HG02852 (cell line): ENCODE measurements at regions not wholly inside any gene's neighbourhood (a gene's known extent, or its start where the extent isn't known, plus 50 kb on each side); places are given as distances from the start of the nearest gene placed in this dataset.

ENCODE experiments used
- ATAC-seq: cut with Tn5 transposase; IDR thresholded peaks from one replicate; pipeline ENCODE4 v1.9.1; 2021; ENCODE audit warnings: mild to moderate bottlenecking, moderate library complexity; ENCODE audit not compliant: unreplicated experiment

DNA sequence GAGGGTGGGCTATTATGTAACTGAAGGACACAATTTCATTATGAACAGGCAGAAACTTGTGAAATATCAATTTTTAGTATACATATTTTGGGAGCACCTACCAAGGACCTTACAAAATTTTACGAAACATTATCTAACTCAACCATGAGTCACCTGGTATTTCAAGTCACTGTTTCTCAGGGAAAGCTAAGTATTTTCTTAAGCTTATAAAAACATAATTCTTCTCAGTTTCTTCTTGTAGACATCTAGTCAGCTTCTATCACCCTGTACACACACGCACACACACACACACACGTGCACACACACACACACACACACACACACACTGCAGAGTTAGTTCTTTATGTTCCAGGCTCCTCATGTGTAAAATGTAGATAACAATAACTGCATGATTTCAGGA lies 658.3 kb downstream of the TUSC7 start:
- ATAC-seq = no peak

GRCh38 chr3:117380631-117381030 lies 671.1 kb downstream of the TUSC7 start:
- ATAC-seq = no peak

GRCh38 chr3:117393119-117393518 lies 683.5 kb downstream of the TUSC7 start:
- no peak for ATAC-seq

GRCh38 chr3:117398141-117398899 lies 688.7 kb downstream of the TUSC7 start:
- ATAC-seq = no peak

DNA sequence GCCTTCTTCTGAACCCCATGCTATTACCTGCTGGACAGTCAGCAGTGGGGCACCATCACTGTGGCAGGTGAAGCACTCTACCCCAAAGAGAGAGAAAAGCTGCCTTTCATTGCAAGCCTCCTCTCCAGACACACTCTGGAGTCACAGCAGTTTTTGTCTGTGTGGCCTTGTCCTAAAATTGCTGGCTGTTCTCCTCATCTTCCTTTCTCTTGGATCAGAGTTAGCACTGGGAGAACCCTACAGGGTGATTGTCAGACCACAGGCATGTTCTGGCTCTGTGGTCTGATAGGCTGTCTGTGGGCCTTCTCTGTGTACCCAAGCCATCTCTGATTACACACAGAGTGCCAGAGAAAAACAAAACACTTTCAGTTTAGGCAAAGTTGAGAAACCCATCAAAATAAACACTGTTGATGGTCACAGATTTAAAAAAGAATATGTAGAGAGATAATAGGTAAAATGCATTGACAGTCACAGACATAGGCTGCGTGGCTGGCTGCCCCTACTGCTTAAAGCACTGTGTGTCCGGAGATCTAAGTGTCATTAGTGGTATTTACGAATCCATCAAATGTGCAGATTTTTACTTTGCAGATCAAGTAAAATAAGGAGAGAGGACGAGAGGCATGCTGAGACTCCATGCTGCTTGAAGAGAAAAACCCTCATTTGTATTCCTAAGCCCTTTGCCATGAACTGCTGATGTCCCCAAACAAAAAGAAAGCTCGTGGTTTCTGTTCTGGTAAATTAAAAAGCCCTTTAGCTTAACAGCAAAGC lies 689.9 kb downstream of the TUSC7 start:
- ATAC-seq = no peak

GRCh38 chr3:117400303-117400702 lies 690.7 kb downstream of the TUSC7 start:
- no peak for ATAC-seq

DNA sequence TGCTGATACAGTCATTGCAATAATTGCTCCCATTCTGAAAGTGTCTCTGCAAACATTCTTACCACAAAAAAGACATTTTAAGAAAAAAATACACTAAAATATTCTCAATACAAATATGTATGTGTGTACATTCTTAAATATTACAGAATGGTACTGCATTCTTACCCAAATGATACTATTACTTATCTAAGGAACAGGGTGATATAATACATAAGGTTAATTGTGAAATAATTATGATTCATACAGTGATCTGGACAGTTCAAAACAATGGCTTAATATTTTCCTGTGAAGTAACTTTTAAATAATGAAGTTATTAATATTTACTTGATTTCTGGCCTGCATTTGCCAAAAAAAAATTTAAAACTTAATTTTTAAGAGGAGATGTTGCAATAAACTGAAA lies 694.6 kb downstream of the TUSC7 start:
- no peak for ATAC-seq

DNA sequence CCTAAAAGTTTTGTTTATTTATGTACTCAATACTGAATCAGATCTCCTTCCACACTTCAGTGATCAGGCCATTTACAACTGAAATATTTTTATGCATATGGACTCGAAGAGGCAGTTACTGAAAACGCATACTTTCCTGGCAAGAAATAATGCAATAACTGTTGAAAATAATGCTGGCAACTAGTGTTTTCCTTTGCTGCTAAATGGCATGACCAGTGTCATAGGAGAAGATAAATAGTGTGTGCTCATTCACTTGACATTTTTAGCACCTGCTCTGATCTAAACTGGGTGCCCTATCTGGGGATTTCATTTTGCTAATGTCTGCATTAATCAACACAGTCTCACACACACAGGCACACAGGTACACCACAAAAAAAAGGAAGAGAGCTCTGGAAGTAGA lies 695.2 kb downstream of the TUSC7 start:
- ATAC-seq = no peak

- ATAC-seq = no peak
These were observed 695.8 kb downstream of the TUSC7 start for GRCh38 chr3:117405359-117405758.

GRCh38 chr3:117407317-117407716 lies 697.7 kb downstream of the TUSC7 start:
- ATAC-seq = peak; percentile 57

GRCh38 chr3:117408811-117409210 lies 699.2 kb downstream of the TUSC7 start:
- no peak for ATAC-seq

DNA sequence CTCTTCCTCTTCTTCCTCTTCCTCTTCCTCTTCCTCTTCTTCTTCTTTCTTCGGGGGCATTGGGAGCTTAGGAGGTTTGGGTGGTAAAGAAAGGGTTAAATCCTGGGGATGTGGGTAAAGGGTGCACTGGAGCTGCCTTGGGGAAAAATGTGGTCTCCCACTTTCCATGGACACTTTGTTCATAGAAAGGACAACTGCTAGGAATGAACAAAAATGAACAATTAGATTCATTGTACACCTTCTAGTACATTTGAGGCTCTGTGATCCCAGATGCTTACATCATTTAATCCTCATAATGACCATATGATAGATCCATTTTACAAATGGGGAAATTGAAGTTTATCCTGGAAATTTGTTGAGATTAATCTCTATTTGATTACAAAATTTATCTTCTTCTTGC lies 699.7 kb downstream of the TUSC7 start:
- ATAC-seq = no peak

DNA sequence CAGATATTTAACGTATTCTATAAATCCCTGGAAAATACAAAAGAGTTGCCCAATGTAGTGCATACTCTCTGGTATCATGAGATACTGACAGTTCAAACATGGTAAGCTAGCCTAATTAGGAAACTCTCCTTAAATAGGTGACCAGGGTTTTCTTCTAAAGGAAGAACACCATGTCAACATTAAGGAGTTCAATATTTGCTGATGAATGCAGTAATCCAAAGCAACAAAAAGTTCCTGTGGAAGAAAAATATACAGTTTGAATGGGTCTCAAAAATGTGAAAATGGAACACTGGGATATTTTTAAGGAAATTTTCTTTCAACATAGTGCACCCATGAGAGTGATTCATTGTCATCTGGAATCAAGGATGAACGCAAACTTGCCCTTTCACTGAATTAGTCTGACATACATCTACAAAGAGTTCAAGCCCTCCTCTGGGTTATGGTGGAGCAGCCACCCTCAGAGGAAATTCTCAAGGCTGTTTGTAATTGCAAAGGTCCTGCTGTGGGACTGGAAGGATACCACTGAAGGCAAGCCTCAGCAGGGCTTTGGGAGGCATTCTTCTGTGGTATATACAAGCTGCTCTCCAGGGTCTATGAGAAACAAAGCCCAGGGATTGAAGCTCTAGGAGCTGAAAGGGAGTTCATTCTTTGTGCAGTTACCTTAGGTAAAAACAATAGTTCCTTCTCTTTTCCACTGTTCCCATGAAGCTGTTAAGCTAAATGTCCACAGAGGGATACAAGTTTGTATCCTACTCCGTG lies 700.3 kb downstream of the TUSC7 start:
- ATAC-seq = no peak

- no peak for ATAC-seq
These were observed 702.4 kb downstream of the TUSC7 start for GRCh38 chr3:117411971-117412370.

DNA sequence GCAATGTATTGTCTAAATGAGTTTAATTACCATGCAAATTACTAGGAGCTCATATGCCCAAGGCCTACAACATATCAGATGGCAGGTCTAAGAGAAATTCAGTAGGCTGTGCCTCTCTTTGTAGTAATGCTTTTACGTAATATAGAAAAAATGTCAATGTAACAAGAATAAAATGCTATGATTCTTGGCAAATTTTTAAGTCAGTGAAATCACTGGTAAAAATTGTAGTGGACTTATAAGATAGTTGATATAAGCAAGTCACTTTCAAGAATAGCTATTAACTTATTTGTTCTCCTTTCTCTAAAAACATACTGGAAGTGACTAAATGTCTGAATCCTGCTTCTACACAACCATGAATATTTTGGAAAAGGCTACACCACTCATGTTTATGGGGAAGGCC lies 707.8 kb downstream of the TUSC7 start:
- no peak for ATAC-seq

GRCh38 chr3:117427081-117427480 lies 717.5 kb downstream of the TUSC7 start:
- ATAC-seq = no peak

GRCh38 chr3:117433427-117433826 lies 723.8 kb downstream of the TUSC7 start:
- no peak for ATAC-seq

GRCh38 chr3:117434661-117435412 lies 725.3 kb downstream of the TUSC7 start:
- ATAC-seq = no peak

- ATAC-seq = no peak
These were observed 725.9 kb downstream of the TUSC7 start for GRCh38 chr3:117435506-117435905.

DNA sequence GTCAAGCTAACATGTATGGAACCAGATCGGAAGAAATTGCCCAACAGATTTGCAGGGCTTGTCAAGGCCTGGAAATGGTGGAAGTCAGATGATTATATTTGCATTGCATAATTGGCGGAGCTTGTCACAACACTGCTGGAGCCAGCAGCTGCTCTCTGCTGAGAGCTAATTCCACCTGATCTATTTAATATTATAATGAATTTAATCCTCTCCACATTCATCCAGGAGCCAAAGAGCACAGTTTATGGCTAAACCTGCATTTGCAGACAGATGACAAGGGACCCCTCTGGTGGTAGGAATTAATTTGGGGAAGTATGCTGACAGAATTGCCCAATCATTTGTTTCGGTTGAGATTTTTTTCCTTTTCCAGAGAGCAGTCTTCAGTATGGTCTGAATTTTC lies 730.2 kb downstream of the TUSC7 start:
- ATAC-seq = no peak

DNA sequence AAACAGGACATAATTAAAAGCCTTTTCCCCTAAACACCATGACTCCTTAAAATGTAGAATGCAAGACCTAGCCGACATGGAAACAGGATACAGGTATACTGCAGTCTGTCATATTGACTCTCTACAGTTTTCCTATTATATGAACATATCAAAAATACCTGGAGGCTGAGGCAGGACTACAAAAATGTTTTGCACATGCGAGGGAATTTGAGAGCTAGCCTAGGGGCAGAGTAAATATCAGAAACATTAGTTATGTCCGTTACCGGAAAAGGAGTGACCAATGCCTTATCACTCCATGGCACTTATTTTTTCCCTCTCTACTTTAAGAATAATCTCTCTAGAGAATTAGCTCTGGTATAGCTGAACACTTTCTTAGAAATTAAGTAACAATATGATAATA lies 732.3 kb downstream of the TUSC7 start:
- ATAC-seq = no peak
